Chondrocyte (in vitro differentiated cells): ENCODE measurements at regions not wholly inside any gene's neighbourhood (a gene's known extent, or its start where the extent isn't known, plus 50 kb on each side); places are given as distances from the start of the nearest gene placed in this dataset.

Experiments used
- DNase-seq: peaks from one replicate; pipeline ENCODE4 v3.0.0; 2021; ENCODE audit warnings: mixed read lengths, low spot score
- H3K27ac Mint-ChIP-seq: one replicate; pipeline ENCODE4 v1.8.0; 2021; ENCODE audit warnings: mild to moderate bottlenecking, moderate library complexity, mixed read lengths; ENCODE audit not compliant: unreplicated experiment
- H3K27me3 Mint-ChIP-seq: 2 replicates; pipeline ENCODE4 v1.8.0; 2021; ENCODE audit warnings: low read depth, mixed read lengths
- H3K36me3 Mint-ChIP-seq: 2 replicates; pipeline ENCODE4 v1.8.0; 2021; ENCODE audit warnings: low read depth, mixed read lengths
- H3K4me1 Mint-ChIP-seq: 2 replicates; pipeline ENCODE4 v1.8.0; 2021; ENCODE audit warnings: low read depth, mild to moderate bottlenecking, mixed read lengths
- H3K4me3 Mint-ChIP-seq: one replicate; pipeline ENCODE4 v1.8.0; 2021; ENCODE audit warnings: mild to moderate bottlenecking, moderate library complexity, mixed read lengths; ENCODE audit not compliant: unreplicated experiment
- H3K9me3 Mint-ChIP-seq: 2 replicates; pipeline ENCODE4 v1.8.0; 2021; ENCODE audit warnings: low read depth, mixed read lengths
- TF ChIP-seq, protein P1 (sequence below): fragments of 200-600 bp; sonication (generic); IDR thresholded peaks from 2 replicates; pipeline ENCODE4 v1.5.0; 2021; ENCODE audit warnings: antibody characterized with exemption, mild to moderate bottlenecking, moderate library complexity

- Mint-ChIP-seq H3K27me3 (peaks cover 8% of the 10 kb centered on the region), H3K36me3 (peaks cover 2% of the 10 kb centered on the region), H3K9me3 (no peaks in the 10 kb centered on the region), H3K4me1 (no peaks in the 10 kb centered on the region), H3K27ac (no peak overlapping the region), H3K4me3 (no peak overlapping the region)
- TF ChIP-seq, protein P1, sequence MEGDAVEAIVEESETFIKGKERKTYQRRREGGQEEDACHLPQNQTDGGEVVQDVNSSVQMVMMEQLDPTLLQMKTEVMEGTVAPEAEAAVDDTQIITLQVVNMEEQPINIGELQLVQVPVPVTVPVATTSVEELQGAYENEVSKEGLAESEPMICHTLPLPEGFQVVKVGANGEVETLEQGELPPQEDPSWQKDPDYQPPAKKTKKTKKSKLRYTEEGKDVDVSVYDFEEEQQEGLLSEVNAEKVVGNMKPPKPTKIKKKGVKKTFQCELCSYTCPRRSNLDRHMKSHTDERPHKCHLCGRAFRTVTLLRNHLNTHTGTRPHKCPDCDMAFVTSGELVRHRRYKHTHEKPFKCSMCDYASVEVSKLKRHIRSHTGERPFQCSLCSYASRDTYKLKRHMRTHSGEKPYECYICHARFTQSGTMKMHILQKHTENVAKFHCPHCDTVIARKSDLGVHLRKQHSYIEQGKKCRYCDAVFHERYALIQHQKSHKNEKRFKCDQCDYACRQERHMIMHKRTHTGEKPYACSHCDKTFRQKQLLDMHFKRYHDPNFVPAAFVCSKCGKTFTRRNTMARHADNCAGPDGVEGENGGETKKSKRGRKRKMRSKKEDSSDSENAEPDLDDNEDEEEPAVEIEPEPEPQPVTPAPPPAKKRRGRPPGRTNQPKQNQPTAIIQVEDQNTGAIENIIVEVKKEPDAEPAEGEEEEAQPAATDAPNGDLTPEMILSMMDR: no peak
- no peak for DNase-seq
Measured at GRCh38 chr15:93307513-93307912, 218.5 kb upstream of the RGMA start.

GRCh38 chr15:93305306-93305705, 216.3 kb upstream of the RGMA start:
- DNase-seq: no peak
- H3K4me1 Mint-ChIP-seq: no peaks in the 10 kb centered on the region
- no peaks in the 10 kb centered on the region for H3K9me3 Mint-ChIP-seq
- H3K36me3 Mint-ChIP-seq: peaks cover 2% of the 10 kb centered on the region
- TF ChIP-seq, protein P1: no peak
- peaks cover 5% of the 10 kb centered on the region for H3K27me3 Mint-ChIP-seq
- H3K4me3 Mint-ChIP-seq: no peak overlapping the region
- no peak overlapping the region for H3K27ac Mint-ChIP-seq

GRCh38 chr15:93302080-93302765, 213.2 kb upstream of the RGMA start:
- TF ChIP-seq, protein P1: no peak
- no peaks in the 10 kb centered on the region for H3K9me3 Mint-ChIP-seq
- no peaks in the 10 kb centered on the region for H3K4me1 Mint-ChIP-seq
- no peak overlapping the region for H3K27ac Mint-ChIP-seq
- peaks cover 2% of the 10 kb centered on the region for H3K36me3 Mint-ChIP-seq
- no peak for DNase-seq
- peaks cover 3% of the 10 kb centered on the region for H3K27me3 Mint-ChIP-seq
- H3K4me3 Mint-ChIP-seq: no peak overlapping the region

DNA sequence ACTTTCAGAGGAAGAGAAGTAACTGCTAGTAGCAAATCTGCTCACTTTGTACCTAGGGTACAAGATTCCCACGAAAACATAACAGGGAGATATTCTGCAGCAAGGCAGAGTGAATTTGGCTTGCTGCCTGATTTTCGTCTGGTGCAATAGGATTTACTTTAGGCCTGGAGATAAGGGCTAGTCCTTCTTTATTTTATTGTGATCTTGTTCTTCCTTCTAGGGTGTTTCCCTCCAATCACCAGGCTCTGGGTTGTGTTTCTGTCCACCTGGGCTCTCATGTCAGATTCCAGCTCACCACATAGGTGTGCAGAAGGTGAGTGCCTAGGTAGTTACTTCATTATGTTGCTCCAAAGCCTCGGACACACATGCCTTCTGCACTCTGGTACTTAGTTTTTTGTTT, 211.8 kb upstream of the RGMA start:
- no peak for DNase-seq
- Mint-ChIP-seq H3K36me3 (peaks cover 2% of the 10 kb centered on the region), H3K9me3 (no peaks in the 10 kb centered on the region), H3K27ac (no peak overlapping the region), H3K27me3 (peaks cover 3% of the 10 kb centered on the region), H3K4me1 (peaks cover 3% of the 10 kb centered on the region), H3K4me3 (no peak overlapping the region)
- TF ChIP-seq, protein P1: no peak

DNA sequence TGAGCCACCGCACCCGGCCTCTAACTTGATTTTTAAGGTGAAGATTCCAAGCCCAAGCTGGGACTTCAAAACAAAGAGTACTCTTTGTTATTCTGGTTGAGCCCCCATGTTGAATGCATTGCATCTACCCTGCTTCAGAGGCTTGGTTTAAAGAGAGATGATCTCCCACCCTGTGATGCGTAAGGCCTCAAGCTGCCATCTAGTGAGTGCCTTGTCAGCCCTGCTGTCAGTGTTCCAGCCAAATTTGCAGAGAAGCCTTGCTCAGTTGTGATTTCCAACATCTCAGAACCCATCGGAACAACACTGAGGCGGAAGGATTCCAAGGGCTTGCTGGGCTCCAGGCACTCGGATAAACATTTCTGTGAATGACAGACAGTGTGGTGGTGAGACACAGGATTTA, 210.7 kb upstream of the RGMA start:
- Mint-ChIP-seq H3K4me1 (peaks cover 3% of the 10 kb centered on the region), H3K4me3 (no peak overlapping the region), H3K36me3 (peaks cover 2% of the 10 kb centered on the region), H3K27me3 (peaks cover 2% of the 10 kb centered on the region), H3K27ac (no peak overlapping the region), H3K9me3 (no peaks in the 10 kb centered on the region)
- no peak for DNase-seq
- TF ChIP-seq, protein P1: no peak
